Gastroesophageal sphincter (tissue), 3 donors: ENCODE measurements at regions not wholly inside any gene's neighbourhood (a gene's known extent, or its start where the extent isn't known, plus 50 kb on each side); places are given as distances from the start of the nearest gene placed in this dataset.

ENCODE experiments used
- CTCF ChIP-seq, 4 experiments: fragments of 200-600 bp in 2 of 4; fragments of 450-650 bp in 2 of 4; sonication (generic) in 1 of 4; IDR thresholded peaks; one replicate each; pipeline ENCODE4 v1.5.1; 2017 to 2019; ENCODE audit warnings: antibody characterized with exemption in 4 of 4, mild to moderate bottlenecking in 2 of 4, moderate library complexity in 2 of 4
- EP300 ChIP-seq: sonication (generic); formaldehyde crosslinking; IDR thresholded peaks from one replicate; pipeline ENCODE4 v1.6.1; 2017; ENCODE audit warnings: antibody characterized with exemption, mild to moderate bottlenecking
- POLR2A ChIP-seq, 2 donors: fragments of 450-650 bp; IDR thresholded peaks; one replicate each; pipeline ENCODE4 v1.6.1; 2017; ENCODE audit warnings: antibody characterized with exemption in 2 of 2, mild to moderate bottlenecking in 2 of 2, moderate library complexity in 1 of 2
- POLR2AphosphoS5 ChIP-seq: sonication (generic); formaldehyde crosslinking; IDR thresholded peaks from one replicate; pipeline ENCODE4 v1.6.1; 2017; ENCODE audit warnings: antibody characterized with exemption

DNA sequence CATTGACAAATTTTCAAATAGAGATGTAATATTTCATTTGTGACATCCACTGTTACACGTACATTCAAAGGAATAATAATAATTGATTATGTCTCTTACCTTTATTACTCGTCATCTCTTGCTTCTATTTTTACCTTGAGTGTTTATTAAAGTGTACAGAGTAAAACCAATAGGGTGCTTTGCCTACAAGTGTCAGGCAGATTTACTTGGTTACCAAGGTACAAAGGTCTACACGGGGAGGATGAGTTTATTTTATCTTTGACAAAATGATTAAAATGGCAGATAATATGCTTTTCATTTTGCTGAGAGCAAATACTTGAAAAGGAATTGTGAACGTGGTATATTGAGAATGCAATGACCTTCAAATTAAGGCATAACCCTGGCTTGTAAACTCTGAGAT lies 137.8 kb upstream of the SOX5 start:
- TF ChIP-seq EP300, result no peak
- no peak for TF ChIP-seq POLR2A (IDR thresholded peaks at IDR 0.05)
- TF ChIP-seq CTCF (IDR thresholded peaks at IDR 0.05), result no peak
- no peak for TF ChIP-seq POLR2AphosphoS5
